ENCODE measurements at regions not wholly inside any gene's neighbourhood (a gene's known extent, or its start where the extent isn't known, plus 50 kb on each side); places are given as distances from the start of the nearest gene placed in this dataset.

GRCh38 chr9:777978-778377 lies 63.5 kb upstream of the DMRT1 start:
- no peak for DNase-seq

GRCh38 chr9:784202-784601 lies 57.3 kb upstream of the DMRT1 start:
- DNase-seq = no peak

GRCh38 chr9:784916-785315 lies 56.6 kb upstream of the DMRT1 start:
- no peak for DNase-seq

GRCh38 chr9:785997-786396 lies 55.5 kb upstream of the DMRT1 start:
- no peak for DNase-seq

- DNase-seq = no peak
Observed at GRCh38 chr9:786405-786804, 55.1 kb upstream of the DMRT1 start.

GRCh38 chr9:788777-789176 lies 52.7 kb upstream of the DMRT1 start:
- no peak for DNase-seq
